Loucy (cell line): ENCODE measurements at regions not wholly inside any gene's neighbourhood (a gene's known extent, or its start where the extent isn't known, plus 50 kb on each side); places are given as distances from the start of the nearest gene placed in this dataset.

Experiments
- EZH2phosphoT487 ChIP-seq: fragments of 200-600 bp; IDR thresholded peaks from 2 replicates; pipeline ENCODE4 v1.6.1; 2018; ENCODE audit warnings: antibody characterized with exemption, mild to moderate bottlenecking, moderate library complexity, borderline replicate concordance
- TF ChIP-seq, protein P1 (sequence below): fragments of 200-600 bp; sonication (generic); conservative IDR thresholded peaks from 2 replicates; pipeline ENCODE4 v1.5.1; 2014; ENCODE audit warnings: mild to moderate bottlenecking, antibody characterized with exemption, low read length

DNA sequence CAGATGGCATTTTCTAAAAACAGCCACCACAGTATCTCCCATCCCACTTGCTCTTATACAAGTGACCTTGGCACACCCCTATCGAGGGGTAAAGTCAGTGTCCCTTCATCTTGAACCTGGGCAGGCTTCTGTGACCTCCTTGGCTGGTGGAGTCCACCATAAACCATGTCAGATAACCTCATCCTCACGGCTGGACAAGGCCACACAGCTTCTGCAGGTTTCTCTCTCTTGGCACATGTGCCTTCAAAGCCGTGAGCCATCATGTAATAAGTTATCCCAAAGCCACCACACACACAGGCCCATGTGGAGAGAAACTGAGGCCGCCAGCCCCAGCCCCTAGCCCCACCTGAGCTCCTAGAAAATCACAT lies 105.4 kb downstream of the SNX5 start:
- TF ChIP-seq, protein P1, sequence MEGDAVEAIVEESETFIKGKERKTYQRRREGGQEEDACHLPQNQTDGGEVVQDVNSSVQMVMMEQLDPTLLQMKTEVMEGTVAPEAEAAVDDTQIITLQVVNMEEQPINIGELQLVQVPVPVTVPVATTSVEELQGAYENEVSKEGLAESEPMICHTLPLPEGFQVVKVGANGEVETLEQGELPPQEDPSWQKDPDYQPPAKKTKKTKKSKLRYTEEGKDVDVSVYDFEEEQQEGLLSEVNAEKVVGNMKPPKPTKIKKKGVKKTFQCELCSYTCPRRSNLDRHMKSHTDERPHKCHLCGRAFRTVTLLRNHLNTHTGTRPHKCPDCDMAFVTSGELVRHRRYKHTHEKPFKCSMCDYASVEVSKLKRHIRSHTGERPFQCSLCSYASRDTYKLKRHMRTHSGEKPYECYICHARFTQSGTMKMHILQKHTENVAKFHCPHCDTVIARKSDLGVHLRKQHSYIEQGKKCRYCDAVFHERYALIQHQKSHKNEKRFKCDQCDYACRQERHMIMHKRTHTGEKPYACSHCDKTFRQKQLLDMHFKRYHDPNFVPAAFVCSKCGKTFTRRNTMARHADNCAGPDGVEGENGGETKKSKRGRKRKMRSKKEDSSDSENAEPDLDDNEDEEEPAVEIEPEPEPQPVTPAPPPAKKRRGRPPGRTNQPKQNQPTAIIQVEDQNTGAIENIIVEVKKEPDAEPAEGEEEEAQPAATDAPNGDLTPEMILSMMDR: no peak
- no peak for TF ChIP-seq EZH2phosphoT487
